ENCODE measurements at regions not wholly inside any gene's neighbourhood (a gene's known extent, or its start where the extent isn't known, plus 50 kb on each side); places are given as distances from the start of the nearest gene placed in this dataset.

DNA sequence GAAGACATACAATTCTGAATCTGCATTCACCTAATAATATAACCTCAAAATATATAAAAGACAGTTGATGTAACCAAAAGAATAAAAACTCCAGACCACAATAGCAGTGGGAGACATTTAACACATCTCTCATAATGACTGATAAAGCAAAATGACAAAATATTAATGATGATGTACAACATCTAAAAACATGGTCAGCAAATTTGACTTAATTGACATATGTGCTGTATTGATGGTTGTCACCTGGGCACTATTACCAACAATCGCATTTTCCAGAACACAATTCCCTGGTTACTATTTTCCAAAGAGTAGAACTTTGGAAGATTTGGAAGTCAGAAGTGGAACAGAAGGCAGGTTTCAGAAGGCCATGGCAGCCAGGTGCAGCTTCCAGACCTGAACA is 899.5 kb upstream of the CELF2 start:
- no peak for DNase-seq (ENCODE audit: low spot score)

DNA sequence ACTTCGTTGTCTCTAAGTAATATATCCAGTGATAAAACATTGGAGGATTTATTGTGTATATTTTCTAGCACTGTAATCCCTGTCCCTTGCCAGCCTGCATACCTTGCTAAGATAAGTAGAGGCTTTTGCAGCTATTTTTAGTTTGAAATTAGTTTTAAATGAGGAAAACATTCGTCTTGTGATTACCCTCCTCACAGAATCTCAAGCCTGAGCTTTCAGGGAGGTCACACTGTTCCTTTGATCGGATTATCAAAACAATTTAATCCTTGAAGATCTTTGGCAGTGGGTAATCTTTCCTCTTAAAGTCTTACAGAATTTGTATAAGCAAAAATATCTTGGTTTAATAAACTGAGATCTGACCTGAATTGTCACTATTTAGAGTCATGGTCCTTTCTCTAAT is 897.0 kb upstream of the CELF2 start:
- DNase-seq (ENCODE audit: low spot score), result no peak

DNA sequence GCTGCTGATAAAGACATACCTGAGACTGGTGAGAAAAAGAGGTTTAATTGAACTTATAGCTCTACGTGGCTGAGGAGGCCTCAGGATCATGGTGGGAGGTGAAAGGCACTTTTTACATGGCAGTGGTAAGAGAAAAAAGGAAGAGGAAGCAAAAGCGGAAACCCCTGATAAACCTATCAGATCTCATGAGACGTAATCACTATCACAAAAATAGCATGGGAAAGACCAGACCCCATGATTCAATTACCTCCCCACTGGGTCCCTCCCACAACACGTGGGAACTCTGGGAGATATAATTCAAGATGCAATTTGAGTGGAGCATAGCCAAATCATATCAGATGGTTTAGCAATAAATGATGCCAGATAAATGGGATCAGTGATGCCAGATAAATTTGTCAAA is 892.0 kb upstream of the CELF2 start:
- no peak for DNase-seq (ENCODE audit: low spot score)

DNA sequence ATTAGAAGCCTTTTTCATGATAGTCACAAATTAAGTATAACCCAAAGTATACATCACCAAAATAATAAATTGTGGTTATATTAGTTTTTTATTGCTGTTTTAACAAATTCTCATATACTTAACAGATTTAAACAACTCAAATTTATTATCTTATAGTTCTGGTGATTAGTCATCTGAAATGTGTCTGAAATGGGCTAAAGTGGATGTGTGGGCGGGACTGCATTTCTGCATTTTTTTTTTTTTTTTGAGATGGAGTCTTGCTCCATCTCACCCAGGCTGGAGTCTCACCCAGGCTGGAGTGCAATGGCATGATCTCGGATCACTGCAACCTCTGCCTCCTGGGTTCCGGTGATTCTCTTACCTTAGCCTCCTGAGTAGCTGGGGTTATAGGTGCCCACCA is 891.5 kb upstream of the CELF2 start:
- DNase-seq (ENCODE audit: low spot score), result no peak

DNA sequence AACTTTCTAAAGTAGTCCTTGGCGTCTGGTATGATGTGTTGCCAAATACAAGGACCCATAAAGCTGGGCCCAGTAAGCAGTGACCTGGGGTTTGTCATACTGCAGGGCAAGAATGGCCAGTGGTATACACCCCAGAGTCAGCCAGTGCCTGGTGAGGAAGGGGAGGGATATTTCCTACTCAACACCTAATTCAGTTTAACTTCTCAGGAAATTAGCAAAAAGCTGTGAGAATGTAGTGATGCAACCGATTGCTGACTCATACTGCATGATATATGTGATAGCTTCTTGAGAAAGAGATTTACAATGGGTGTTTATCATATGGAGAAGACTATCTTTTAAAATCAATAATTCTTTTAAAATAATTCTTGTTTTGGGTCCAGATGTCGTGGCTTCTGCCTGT is 889.3 kb upstream of the CELF2 start:
- no peak for DNase-seq (ENCODE audit: low spot score)

DNA sequence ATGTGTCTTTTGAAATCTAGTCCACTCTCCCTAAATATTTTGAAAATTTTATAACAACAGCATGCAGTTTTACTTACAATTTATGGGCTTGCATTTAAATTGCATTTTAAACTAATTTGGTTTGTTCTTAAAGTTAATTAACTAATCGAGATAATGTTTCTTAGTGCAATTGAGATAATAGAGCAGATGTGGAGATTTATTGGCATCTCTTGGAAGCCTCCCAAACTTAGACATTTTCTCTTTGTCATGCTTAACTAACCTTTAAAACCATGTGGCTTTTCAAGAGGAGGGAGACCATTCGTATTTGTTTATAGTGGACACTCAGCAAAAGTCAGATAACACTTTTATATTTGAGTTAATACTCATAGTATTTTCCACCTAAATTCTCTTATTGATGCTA is 887.0 kb upstream of the CELF2 start:
- no peak for DNase-seq (ENCODE audit: low spot score)

DNA sequence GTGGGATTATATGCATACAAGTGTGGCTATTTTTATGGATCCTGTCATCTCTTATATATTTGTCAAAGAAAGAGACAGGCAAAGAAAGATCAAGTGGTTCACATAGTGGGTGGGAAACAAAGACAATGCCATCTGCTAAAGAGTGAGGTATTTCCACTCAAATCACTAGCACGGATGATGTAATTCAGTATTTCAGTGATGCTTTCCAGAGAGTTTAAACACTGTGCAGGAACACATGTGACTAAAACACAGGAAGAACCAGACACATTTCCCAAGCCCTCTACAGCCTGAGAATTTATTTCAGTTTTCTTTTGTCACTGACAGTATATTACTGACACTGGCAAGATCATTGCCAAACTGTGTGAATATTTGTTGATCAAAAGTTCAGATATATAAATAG is 885.7 kb upstream of the CELF2 start:
- no peak for DNase-seq (ENCODE audit: low spot score)

DNA sequence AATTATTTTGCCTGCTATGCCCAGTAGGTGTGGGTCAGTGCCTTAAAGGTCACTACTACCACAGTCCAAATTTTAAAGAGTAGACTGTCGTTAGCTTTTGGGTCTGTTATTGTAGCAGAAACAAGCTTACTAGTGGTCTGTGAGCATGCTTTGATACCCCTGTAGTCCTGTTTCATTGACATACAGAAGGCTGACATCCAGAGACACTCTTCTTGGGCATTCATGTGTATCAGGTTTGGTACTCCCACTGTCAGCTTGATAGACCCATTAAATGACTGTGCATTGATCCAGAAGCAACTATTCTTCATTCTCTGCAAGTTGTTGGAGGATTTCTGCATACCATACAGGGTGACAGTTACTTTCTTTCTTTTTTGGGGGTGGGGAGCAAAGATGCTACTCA is 884.4 kb upstream of the CELF2 start:
- no peak for DNase-seq (ENCODE audit: low spot score)

DNA sequence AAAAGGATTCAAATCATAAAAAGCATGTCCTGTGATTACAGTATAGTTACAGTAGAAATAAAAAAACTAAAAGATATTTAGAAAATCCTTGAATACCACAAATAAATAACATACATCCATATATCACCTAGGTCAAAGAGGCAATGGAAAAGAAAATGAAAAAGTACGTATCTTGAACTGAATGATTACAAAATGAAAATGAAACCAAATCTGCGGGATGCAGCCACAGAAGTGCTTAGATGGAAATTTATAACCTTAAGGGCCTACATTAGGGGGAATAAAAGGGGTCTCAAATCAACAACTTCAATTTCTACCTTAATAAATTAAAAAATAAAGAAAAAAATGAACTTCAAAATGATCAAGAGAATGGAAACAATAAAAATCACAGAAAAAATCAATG is 879.0 kb upstream of the CELF2 start:
- DNase-seq (ENCODE audit: low spot score), result no peak

DNA sequence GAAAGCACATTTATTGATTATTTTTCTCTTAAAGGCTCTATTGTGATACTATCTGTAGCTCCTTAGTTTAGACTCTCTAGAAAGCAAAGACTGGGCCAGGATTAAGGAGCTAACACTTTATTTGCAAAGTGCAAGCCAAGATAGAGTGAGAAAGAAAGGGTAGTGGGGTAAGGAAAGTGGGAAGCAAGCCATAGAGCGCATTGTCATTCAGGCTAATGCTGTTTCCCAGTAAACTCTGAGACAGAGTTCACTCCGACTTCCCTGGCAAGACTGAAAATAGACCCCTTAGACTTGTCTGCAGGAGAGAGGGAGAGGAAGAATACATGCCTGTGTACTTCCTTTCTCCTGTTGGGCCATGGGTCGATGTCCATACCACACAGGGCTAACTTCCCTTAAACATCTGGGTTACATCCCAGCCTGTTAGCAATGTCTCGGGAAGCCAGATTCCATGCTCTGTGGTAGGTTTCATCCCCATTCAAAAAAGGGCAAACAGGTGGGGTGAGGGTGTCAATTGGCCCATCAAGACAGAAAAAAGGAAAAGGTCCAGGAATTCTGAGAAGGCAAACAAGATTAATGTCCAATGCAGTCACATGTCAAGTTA is 875.8 kb upstream of the CELF2 start:
- no peak for DNase-seq (ENCODE audit: low spot score)

DNA sequence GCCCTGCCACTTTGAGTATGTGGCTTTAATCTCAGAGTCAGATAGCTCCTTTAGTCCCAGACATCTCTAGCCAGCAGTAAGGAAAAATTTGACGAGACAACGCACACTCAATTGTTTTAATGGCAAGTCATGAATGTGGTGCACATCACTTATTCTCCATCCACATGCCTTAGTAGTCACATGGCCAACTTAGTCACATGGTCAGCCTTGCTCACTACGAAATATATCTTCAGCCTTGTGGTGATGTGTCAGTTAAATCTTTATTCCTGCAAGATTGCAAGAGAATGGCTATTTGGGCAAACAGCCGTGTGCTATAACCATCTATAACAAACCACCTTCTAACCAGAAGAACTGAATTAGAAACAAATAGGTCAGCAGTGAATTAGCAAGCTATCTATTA is 871.1 kb upstream of the CELF2 start:
- no peak for DNase-seq (ENCODE audit: low spot score)

DNA sequence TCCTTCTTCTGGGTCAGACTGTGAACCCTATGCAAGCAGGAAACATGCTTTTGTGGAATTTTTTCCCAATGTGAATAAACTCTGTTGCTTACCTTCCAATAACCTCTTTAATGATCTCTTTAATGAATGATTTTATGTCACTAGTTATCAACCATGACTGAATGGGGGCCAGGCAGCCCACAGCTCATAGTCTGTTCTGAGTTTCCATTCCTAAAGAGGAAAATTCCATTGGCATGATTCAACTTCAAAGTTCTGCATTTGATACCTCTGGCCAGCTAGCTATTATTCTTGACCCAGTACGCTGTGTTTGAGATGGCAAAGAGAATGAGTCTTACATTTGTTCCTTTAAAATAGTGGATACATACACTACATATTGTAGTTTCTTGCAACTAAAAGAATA is 867.8 kb upstream of the CELF2 start:
- DNase-seq (ENCODE audit: low spot score), result no peak

DNA sequence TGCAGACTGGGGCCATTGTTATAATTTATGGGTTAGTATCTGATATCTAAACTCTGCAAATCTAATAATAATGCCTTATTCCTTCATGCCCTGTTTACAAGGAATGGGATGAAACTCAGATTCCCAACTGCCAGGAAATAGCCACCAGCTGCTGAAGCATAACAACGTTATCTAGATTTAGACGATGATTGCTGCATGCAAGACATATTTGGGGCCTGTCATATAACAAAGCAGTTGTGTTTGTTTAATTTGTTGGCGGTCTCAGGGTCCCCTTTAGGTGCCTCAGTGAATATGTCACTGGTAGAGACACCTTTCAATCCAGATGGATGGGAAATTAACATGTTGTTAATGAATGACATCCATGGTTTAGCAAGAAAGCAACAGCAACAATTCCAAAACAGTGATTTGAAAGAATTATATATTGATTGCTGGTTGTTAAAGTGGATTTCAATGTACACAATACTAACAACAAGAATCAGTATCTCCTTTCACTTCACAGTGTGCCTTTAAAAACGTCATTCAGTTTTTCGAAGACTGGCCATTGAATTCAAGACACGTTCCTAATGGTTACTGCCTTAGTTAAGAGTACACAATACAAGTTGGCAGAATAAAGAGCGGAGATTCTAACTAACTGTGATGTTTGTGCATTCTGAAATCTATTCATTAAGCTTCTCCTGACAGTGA is 860.6 kb upstream of the CELF2 start:
- no peak for DNase-seq (ENCODE audit: low spot score)

DNA sequence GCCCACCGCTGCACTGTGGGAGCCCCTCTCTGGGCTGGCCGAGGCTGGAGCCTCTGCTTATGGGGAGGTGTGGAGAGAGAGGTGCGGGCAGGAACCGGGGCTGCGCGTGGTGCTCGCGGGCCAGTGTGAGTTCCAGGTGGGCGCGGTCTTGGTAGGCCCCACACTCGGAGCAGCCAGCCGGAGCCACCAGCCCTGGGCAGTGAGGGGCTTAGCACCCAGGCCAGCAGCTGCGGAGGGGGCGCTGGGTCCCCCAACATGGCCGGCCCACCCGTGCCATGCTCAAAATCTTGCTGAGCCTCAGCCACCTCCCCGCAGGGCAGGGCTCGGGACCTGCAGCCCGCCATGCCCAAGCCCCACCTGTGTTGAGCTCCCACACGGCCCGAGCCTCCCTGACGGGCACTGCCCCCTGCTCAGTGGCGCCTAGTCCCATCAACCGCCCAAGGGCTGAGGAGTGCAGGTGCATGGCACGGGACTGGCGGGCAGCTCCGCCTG is 856.8 kb upstream of the CELF2 start:
- DNase-seq (ENCODE audit: low spot score), result no peak

DNA sequence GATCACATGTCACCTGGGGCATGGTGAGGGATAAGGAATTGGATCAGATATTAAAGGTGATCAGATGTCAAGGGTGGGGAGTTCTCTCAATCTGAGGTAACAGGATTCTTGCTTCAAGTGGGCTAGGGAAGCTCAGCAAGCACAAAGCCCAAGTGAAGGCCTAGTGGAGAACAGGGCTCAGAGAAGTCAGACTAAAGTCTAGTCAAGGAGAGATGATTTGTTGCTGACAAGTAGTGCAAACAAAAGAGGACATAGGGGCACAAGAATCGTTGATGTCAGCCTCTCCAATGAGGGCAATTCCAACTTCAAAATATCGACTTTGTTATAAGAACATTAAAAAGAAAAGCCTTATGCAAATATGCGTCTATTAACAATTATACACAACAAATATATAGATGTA is 852.8 kb upstream of the CELF2 start:
- no peak for DNase-seq (ENCODE audit: low spot score)

DNA sequence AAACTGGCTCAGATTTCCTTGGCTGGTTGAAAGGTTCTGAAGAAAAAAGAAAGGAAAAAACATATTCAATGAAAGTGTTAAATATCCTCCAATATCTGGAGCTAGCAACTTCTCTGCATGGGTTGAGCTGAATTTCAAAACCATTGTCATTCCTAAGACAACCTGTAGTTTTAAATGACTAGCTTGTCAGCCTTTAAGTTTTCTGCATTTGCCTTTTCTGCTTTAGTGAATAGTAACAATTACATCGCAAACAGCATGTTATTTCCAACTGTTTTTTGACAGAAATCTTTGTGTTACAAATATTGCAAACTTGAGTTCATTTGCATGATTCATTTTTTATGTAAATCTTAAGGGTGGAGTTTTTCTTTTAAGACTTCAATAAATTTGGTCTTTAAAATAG is 852.3 kb upstream of the CELF2 start:
- no peak for DNase-seq (ENCODE audit: low spot score)

DNA sequence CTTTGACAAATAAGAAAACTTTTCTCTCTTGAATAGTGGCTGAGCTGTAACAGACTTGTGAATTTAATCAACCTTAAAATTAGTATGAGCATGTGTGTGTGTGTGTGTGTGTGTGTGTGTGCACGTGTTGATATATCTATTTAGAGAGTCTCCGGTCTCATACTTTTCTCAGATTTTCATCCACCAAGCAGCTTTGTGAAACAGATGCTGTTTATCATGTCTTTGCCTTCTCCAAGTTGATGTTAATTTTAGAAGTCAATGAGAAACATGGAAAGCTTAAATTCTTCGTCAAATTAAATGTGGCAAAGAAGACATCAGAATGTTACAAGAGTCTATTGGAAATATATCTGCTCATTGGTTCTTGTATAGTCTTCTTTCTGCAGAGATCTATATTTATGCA is 839.2 kb upstream of the CELF2 start:
- no peak for DNase-seq (ENCODE audit: low spot score)

DNA sequence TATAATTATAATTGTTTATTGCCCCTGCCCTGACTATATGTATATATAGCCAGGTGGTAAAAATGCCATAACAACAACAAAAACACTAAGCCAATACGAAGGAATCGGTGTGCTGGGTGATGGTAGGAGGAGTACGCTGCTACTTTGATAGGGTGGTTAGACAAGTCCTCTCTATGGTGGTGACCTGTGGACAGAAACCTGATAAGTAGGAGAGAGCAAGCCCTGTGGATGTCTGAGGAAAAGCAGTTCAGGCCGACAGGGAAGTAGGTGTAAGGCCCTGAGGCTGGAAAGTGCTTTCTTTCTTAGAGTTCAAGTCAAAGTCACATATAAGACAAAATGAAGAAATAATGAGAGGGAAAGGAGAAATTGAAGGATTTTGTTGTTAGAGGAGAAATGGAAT is 823.8 kb upstream of the CELF2 start:
- DNase-seq (ENCODE audit: low spot score), result no peak

DNA sequence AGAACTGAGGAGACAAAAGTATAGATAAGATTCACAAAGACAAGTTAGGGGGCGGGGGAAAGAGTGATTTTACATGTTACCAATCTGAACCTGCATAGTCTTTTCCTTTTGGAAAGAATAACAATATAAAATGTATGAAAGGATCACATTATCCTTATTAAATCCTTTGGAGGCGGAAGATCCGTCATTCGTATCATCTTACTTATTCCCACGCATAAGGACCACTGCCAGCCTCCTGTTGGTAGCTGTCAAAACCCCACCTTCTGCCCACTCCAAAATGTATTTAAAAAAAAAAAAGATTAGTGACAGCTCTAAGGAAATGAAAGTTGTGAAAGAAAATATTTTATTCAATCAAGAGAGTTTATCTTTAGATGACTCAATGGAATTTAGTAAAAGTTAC is 821.0 kb upstream of the CELF2 start:
- no peak for DNase-seq (ENCODE audit: low spot score)

DNA sequence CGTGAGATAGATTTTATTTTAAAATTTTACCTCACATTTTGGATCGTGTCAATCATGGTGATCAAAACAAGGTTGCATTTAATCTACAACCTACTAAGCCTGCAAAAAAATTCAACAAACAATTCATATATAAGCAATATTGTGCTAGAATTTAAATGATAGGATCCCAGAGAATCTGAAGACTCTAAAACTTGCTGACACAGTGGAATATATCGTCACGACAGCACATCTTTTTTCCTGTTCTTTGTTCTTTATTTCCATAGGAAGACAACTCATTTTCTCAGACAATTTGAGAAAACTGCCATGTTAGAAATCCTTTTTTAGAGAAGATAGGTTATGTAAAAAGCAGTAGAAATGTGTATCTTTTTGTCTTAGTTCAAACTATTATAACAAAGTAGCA is 820.2 kb upstream of the CELF2 start:
- no peak for DNase-seq (ENCODE audit: low spot score)

DNA sequence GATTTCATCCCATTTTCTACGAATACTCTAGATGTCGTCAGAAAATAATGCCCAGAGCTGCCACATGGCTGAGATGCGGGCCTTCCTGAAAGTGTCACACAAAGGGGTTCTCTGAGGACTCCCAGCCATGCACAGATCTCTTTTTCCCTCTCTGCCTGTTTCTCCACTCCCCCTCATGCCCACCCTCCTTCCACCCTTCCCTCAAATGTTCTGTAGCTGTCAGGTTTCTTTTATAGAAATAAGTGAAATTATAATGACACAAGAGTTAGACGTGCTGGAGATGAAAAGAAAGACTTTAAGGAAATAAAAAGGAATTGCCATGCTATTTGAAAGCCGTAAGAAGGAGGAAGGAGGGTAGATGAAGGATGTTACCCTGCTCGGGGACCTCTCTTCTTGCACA is 819.3 kb upstream of the CELF2 start:
- no peak for DNase-seq (ENCODE audit: low spot score)

DNA sequence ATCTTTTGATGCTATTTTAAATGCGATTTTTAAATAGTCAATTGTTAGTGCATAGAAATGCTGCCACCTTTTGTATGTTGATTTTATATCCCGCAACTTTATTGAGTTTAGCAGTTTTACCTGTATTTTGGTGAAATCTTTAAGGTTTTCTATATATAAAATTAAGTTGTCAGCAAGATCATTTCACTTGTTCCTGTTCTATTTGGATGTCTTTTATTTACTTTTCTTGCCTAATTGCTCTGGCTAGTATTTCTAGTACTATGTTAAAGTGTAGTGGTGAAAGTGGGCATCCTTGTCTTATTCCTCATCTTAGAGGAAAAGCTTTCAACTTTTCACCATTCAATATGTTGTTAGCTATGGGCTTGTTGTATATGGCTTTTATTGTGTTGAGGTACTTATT is 813.3 kb upstream of the CELF2 start:
- DNase-seq (ENCODE audit: low spot score), result no peak

DNA sequence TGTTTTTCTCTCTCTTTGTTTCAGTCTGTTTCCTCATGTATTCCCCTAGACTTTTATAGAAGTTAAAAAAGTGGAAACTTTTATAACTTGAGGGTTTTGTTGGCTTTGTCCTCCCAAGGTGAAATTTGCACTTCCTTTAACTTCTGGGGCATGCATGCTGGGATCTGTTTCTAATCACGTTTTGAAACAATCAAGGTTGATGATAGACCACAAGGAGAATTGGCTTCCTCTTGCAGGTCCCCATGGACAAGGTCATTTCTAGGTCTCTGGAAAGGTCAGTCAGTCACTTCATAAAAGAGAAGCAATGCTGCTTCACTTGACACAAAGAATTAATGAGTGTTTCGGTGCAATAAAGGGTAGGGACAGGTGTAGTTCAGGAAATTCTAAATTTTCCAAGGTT is 811.8 kb upstream of the CELF2 start:
- DNase-seq (ENCODE audit: low spot score), result no peak

DNA sequence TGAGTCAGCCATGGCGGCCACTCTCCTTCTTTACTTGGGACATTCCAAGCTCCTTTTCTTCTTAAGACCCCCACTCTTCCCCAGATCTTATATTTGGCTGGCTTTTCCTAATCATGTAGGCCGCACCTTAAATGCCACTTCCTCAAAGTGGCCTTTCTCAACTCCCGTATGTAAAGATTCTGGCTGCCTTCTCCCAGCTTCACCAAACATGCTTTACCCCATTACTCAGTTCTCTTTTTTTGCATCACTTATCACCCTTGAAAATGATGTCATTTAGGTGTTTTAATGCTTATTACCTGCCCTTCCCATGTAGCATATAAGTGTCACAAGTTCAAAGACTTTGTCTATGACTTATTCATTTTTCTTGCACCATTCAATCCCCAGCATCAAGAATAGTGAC is 810.1 kb upstream of the CELF2 start:
- no peak for DNase-seq (ENCODE audit: low spot score)
